GM23338 (cell line): ENCODE measurements at regions not wholly inside any gene's neighbourhood (a gene's known extent, or its start where the extent isn't known, plus 50 kb on each side); places are given as distances from the start of the nearest gene placed in this dataset.

Experiments used
- ATAC-seq: fragments of 200-7000 bp; cut with Tn5 transposase; 3 replicates; pipeline ENCODE4 v1.9.1; 2020
- DNase-seq: peaks from one replicate; pipeline ENCODE4 v3.0.0-alpha.2; 2015; ENCODE audit warnings: low spot score
- H2AFZ ChIP-seq: fragments of 200-600 bp; sonication (generic); 2 replicates; pipeline ENCODE4 v1.8.0; 2016; ENCODE audit warnings: antibody characterized with exemption, mild to moderate bottlenecking, moderate library complexity
- H3F3A ChIP-seq: fragments of 200-600 bp; sonication (generic); replicated peaks from 2 replicates; pipeline ENCODE4 v1.8.0; 2017; ENCODE audit warnings: antibody characterized with exemption, mixed run types, low read depth
- H3K27ac ChIP-seq: fragments of 200-600 bp; sonication (generic); 2 replicates; pipeline ENCODE4 v1.6.1; 2016; ENCODE audit warnings: low read depth
- H3K27me3 ChIP-seq: fragments of 200-600 bp; sonication (generic); 2 replicates; pipeline ENCODE4 v1.8.0; 2016; ENCODE audit warnings: mild to moderate bottlenecking, mixed run types, moderate library complexity; ENCODE audit not compliant: insufficient read depth
- H3K36me3 ChIP-seq: fragments of 200-600 bp; sonication (generic); 2 replicates; pipeline ENCODE4 v1.8.0; 2016; ENCODE audit warnings: mild to moderate bottlenecking; ENCODE audit not compliant: insufficient read depth
- H3K4me1 ChIP-seq: fragments of 200-600 bp; sonication (generic); 2 replicates; pipeline ENCODE4 v1.8.0; 2016; ENCODE audit warnings: mild to moderate bottlenecking, moderate library complexity; ENCODE audit not compliant: insufficient read depth
- H3K4me2 ChIP-seq: fragments of 200-600 bp; sonication (generic); 2 replicates; pipeline ENCODE4 v1.7.1; 2017; ENCODE audit warnings: mixed run types
- H3K4me3 ChIP-seq: fragments of 200-600 bp; sonication (generic); 2 replicates; pipeline ENCODE4 v1.6.1; 2016; ENCODE audit warnings: mixed run types
- H3K79me2 ChIP-seq: fragments of 200-600 bp; sonication (generic); replicated peaks from 2 replicates; pipeline ENCODE4 v1.8.0; 2017; ENCODE audit warnings: mild to moderate bottlenecking; ENCODE audit not compliant: insufficient read depth
- H3K9me2 ChIP-seq: fragments of 200-600 bp; sonication (generic); 2 replicates; pipeline ENCODE4 v1.8.0; 2017; ENCODE audit not compliant: insufficient read depth
- H4K20me1 ChIP-seq: fragments of 200-600 bp; sonication (generic); replicated peaks from 2 replicates; pipeline ENCODE4 v1.8.0; 2017; ENCODE audit warnings: mild to moderate bottlenecking; ENCODE audit not compliant: insufficient read depth
- H3K27ac Mint-ChIP-seq: 2 replicates; pipeline ENCODE4 v1.8.0; 2020; ENCODE audit warnings: inconsistent platforms, mild to moderate bottlenecking, moderate library complexity, mixed read lengths
- H3K27me3 Mint-ChIP-seq: 3 replicates; pipeline ENCODE4 v1.8.0; 2022; ENCODE audit warnings: low read depth, mild to moderate bottlenecking, moderate library complexity, mixed read lengths, inconsistent platforms; ENCODE audit not compliant: insufficient read depth, poor library complexity
- H3K36me3 Mint-ChIP-seq: 3 replicates; pipeline ENCODE4 v1.8.0; 2021; ENCODE audit warnings: low read depth, mild to moderate bottlenecking, inconsistent platforms, moderate library complexity, mixed read lengths
- H3K4me1 Mint-ChIP-seq: 3 replicates; pipeline ENCODE4 v1.8.0; 2020; ENCODE audit warnings: mild to moderate bottlenecking, inconsistent platforms, mixed read lengths
- H3K4me3 Mint-ChIP-seq: 3 replicates; pipeline ENCODE4 v1.8.0; 2021; ENCODE audit warnings: moderate library complexity, mild to moderate bottlenecking, inconsistent platforms, mixed read lengths
- H3K9me3 Mint-ChIP-seq: 3 replicates; pipeline ENCODE4 v1.8.0; 2020; ENCODE audit warnings: moderate library complexity, mild to moderate bottlenecking, inconsistent platforms, mixed read lengths
- CREB1 ChIP-seq: fragments of 250-450 bp; sonication (Bioruptor Pico); IDR thresholded peaks from 2 replicates; pipeline ENCODE4 v1.5.0; 2020; ENCODE audit warnings: low read depth, mild to moderate bottlenecking, moderate library complexity
- CTCF ChIP-seq, 2 experiments: fragments of 200-600 bp in 1 of 2; sonication (generic) in 1 of 2; conservative IDR thresholded peaks; 2 replicates each; pipeline versions ENCODE4 v1.5.1 to v1.6.1; 2016 to 2017; ENCODE audit warnings: antibody characterized with exemption in 2 of 2, low read depth in 2 of 2, mild to moderate bottlenecking in 2 of 2, moderate library complexity in 1 of 2
- EZH2 ChIP-seq: fragments of 200-600 bp; sonication (generic); IDR thresholded peaks from one replicate; pipeline ENCODE4 v1.8.0; 2017; ENCODE audit warnings: antibody characterized with exemption, mild to moderate bottlenecking, low read depth; ENCODE audit not compliant: unreplicated experiment
- EZH2phosphoT487 ChIP-seq: fragments of 200-600 bp; sonication (generic); IDR thresholded peaks from one replicate; pipeline ENCODE4 v1.8.1; 2018; ENCODE audit warnings: antibody characterized with exemption; ENCODE audit not compliant: unreplicated experiment
- JUNB ChIP-seq: IDR thresholded peaks from one replicate; pipeline ENCODE4 v1.6.1; 2016; ENCODE audit warnings: antibody characterized with exemption; ENCODE audit not compliant: unreplicated experiment
- NANOG ChIP-seq: IDR thresholded peaks from 2 replicates; pipeline ENCODE4 v1.6.1; 2016; ENCODE audit warnings: antibody characterized with exemption, borderline replicate concordance
- POLR2AphosphoS5 ChIP-seq: IDR thresholded peaks from 2 replicates; pipeline ENCODE4 v1.6.1; 2016; ENCODE audit warnings: antibody characterized with exemption, low read depth
- REST ChIP-seq: IDR thresholded peaks from one replicate; pipeline ENCODE4 v1.6.1; 2018; ENCODE audit warnings: antibody characterized with exemption; ENCODE audit not compliant: unreplicated experiment
- STAT1 ChIP-seq: IDR thresholded peaks from one replicate; pipeline ENCODE4 v1.6.1; 2016; ENCODE audit warnings: antibody characterized with exemption; ENCODE audit not compliant: unreplicated experiment
- ZNF331 ChIP-seq: fragments of 250-450 bp; sonication (Bioruptor Pico); IDR thresholded peaks from 2 replicates; pipeline ENCODE4 v1.5.0; 2020; ENCODE audit warnings: low read depth, mild to moderate bottlenecking, moderate library complexity
- TF ChIP-seq, protein P1 (sequence below): fragments of 250-450 bp; sonication (Bioruptor Pico); IDR thresholded peaks from 2 replicates; pipeline ENCODE4 v1.5.0; 2020; ENCODE audit warnings: mild to moderate bottlenecking, moderate library complexity

GRCh38 chr14:22382395-22382794 lies 206.6 kb downstream of the DAD1 start (continued):
- no peak for TF ChIP-seq CREB1 (CRISPR knock-in tag)
- no peak for TF ChIP-seq EZH2phosphoT487
- no peak for TF ChIP-seq POLR2AphosphoS5
- TF ChIP-seq REST: no peak
- TF ChIP-seq EZH2: no peak
- TF ChIP-seq JUNB: no peak

DNA sequence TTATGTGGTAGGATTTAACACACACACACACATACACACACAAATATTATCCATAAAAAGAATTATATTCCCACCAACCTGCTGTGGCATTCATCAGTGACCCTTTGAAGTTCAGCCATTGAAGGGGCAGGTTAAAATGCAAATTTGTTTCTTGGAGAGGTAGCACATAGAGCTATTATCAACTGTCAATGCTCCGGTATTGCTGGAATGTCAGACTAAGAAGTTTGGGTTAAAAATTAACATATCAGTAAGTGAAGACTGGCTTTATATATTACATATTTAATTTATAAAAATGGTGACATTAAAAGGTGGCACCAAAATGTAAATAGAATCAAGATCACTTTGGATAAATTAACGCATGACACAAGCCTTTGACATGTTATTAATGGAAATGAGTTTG lies 207.3 kb downstream of the DAD1 start:
- Mint-ChIP-seq H3K36me3 (no peaks in the 10 kb centered on the region), H3K4me1 (peaks cover 13% of the 10 kb centered on the region), H3K27ac (no peak overlapping the region), H3K9me3 (no peaks in the 10 kb centered on the region), H3K4me3 (no peak overlapping the region), H3K27me3 (no peaks in the 10 kb centered on the region)
- Histone ChIP-seq H3K9me2 (no peaks in the 10 kb centered on the region), H3K27me3 (no peaks in the 10 kb centered on the region), H3K4me3 (no peak overlapping the region), H2AFZ (no peak overlapping the region), H3F3A (no peaks in the 10 kb centered on the region), H3K4me1 (peaks cover 8% of the 10 kb centered on the region), H4K20me1 (no peaks in the 10 kb centered on the region), H3K4me2 (no peak overlapping the region), H3K27ac (no peak overlapping the region), H3K79me2 (no peaks in the 10 kb centered on the region), H3K36me3 (no peaks in the 10 kb centered on the region)
- ATAC-seq (no peak), DNase-seq (no peak)
- TF ChIP-seq EZH2 (no peak), NANOG (no peak), REST (no peak), ZNF331 (CRISPR knock-in tag) (no peak), CTCF (conservative IDR thresholded peaks at IDR 0.05; ENCODE audit: low read depth in 2 of 2) (no peak), STAT1 (no peak), POLR2AphosphoS5 (no peak)
- TF ChIP-seq, protein P1, sequence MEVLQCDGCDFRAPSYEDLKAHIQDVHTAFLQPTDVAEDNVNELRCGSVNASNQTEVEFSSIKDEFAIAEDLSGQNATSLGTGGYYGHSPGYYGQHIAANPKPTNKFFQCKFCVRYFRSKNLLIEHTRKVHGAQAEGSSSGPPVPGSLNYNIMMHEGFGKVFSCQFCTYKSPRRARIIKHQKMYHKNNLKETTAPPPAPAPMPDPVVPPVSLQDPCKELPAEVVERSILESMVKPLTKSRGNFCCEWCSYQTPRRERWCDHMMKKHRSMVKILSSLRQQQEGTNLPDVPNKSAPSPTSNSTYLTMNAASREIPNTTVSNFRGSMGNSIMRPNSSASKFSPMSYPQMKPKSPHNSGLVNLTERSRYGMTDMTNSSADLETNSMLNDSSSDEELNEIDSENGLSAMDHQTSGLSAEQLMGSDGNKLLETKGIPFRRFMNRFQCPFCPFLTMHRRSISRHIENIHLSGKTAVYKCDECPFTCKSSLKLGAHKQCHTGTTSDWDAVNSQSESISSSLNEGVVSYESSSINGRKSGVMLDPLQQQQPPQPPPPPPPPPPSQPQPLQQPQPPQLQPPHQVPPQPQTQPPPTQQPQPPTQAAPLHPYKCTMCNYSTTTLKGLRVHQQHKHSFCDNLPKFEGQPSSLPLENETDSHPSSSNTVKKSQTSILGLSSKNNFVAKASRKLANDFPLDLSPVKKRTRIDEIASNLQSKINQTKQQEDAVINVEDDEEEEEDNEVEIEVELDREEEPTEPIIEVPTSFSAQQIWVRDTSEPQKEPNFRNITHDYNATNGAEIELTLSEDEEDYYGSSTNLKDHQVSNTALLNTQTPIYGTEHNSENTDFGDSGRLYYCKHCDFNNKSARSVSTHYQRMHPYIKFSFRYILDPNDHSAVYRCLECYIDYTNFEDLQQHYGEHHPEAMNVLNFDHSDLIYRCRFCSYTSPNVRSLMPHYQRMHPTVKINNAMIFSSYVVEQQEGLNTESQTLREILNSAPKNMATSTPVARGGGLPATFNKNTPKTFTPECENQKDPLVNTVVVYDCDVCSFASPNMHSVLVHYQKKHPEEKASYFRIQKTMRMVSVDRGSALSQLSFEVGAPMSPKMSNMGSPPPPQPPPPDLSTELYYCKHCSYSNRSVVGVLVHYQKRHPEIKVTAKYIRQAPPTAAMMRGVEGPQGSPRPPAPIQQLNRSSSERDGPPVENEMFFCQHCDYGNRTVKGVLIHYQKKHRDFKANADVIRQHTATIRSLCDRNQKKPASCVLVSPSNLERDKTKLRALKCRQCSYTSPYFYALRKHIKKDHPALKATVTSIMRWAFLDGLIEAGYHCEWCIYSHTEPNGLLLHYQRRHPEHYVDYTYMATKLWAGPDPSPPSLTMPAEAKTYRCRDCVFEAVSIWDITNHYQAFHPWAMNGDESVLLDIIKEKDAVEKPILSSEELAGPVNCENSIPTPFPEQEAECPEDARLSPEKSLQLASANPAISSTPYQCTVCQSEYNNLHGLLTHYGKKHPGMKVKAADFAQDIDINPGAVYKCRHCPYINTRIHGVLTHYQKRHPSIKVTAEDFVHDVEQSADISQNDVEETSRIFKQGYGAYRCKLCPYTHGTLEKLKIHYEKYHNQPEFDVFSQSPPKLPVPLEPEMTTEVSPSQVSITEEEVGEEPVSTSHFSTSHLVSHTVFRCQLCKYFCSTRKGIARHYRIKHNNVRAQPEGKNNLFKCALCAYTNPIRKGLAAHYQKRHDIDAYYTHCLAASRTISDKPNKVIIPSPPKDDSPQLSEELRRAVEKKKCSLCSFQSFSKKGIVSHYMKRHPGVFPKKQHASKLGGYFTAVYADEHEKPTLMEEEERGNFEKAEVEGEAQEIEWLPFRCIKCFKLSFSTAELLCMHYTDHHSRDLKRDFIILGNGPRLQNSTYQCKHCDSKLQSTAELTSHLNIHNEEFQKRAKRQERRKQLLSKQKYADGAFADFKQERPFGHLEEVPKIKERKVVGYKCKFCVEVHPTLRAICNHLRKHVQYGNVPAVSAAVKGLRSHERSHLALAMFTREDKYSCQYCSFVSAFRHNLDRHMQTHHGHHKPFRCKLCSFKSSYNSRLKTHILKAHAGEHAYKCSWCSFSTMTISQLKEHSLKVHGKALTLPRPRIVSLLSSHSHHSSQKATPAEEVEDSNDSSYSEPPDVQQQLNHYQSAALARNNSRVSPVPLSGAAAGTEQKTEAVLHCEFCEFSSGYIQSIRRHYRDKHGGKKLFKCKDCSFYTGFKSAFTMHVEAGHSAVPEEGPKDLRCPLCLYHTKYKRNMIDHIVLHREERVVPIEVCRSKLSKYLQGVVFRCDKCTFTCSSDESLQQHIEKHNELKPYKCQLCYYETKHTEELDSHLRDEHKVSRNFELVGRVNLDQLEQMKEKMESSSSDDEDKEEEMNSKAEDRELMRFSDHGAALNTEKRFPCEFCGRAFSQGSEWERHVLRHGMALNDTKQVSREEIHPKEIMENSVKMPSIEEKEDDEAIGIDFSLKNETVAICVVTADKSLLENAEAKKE (CRISPR knock-in tag): no peak
